GM18502 (cell line): ENCODE measurements at regions not wholly inside any gene's neighbourhood (a gene's known extent, or its start where the extent isn't known, plus 50 kb on each side); places are given as distances from the start of the nearest gene placed in this dataset.

ENCODE experiments used
- ATAC-seq: cut with Tn5 transposase; IDR thresholded peaks from one replicate; pipeline ENCODE4 v1.9.1; 2021; ENCODE audit warnings: mild to moderate bottlenecking; ENCODE audit not compliant: unreplicated experiment, poor library complexity

- no peak for ATAC-seq
Measured at GRCh38 chr5:118696076-118696475, 292.3 kb downstream of the DTWD2 start.

- no peak for ATAC-seq
Measured at GRCh38 chr5:118692811-118693342, 295.5 kb downstream of the DTWD2 start.

- ATAC-seq: peak; percentile 41
Measured at GRCh38 chr5:118687661-118688621, 300.4 kb downstream of the DTWD2 start.

DNA sequence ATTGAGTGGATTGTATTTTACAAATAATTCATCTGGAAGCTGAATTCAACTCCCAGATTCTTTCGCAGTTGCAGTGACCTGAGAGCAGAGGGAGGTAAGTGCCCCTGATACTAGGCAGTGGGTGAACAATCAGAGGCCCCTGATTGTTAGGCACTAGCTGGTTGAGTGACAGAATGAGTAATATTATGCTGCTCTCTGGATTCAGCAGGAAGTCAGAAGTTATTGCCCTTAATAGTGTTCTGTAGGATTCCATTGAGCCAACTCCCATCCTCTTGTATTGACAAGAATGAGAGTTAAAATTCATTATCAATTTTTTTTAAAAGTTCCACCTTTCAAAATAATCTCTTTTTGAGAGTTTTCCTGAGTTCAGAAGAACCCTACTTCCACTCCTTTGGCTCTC lies 301.2 kb downstream of the DTWD2 start:
- no peak for ATAC-seq

DNA sequence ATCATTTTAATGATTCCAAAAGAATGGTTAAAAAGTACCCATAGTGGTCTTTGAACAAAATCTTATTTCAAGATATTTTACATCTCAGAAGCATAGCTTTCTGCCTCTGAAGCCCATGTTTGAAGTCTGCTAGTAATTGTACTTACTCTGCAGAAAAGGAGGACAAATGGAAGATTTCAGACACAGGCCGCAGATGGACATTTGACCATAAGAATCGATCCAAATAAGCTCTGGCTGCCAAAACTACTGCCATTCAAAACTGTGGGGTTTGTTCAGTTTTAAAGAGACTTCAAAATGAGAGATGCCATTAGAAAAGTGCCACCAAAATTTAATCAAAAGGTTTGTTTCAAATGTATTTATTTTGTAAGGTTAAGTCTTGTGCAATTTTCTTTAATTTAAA lies 306.7 kb downstream of the DTWD2 start:
- no peak for ATAC-seq

DNA sequence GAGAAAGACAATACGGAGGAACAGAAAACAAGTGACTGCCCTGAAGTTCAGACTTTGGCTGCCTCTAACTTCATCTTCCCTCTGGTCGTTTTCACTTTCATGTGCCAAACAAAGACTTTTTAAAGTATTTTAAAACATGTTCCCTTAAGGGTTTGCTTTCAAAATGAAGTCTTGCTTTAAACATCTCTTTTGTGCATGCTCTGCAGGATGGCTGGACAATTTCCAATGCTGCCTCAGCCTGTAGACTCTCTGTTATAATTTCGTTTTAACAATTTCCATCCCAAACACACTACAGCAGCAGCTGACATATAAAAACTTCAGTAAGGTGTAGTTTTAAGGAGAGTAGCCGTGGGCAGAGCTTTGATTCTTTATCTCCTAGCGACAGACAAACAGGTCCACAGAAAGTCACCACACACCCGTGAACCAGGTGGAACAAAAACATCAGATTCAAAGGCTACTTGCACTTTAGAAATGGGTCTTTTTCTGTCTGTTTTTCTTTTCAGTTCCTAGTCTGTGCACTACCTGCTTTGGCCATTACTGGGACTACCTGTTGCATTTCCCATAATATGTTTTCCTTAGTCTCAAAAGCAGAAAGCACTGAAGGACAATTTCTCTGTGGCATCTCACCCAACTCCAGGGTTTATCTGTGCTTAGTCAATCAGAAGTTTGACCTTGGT lies 308.9 kb downstream of the DTWD2 start:
- no peak for ATAC-seq

GRCh38 chr5:118678746-118679145 lies 309.6 kb downstream of the DTWD2 start:
- no peak for ATAC-seq

- no peak for ATAC-seq
Measured at GRCh38 chr5:118675247-118675646, 313.1 kb downstream of the DTWD2 start.

DNA sequence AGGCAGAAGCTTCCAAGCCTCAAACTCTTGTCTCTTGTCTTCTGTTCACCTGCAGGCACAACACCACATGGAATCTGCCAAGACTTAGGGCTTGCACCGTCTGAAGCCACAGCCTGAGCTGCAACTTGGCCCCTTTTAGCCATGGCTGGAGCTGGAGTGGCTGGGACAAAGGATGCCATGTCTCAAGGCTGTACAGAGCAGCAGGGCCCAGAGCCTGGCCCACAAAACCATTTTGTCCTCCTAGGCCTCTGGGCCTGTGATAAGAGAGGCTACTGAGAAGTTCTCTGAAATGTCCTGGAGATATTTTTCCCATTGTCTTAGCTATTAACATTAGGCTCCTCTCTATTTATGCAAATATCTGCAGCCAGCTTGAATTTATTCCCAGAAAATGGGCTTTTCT lies 330.8 kb downstream of the DTWD2 start:
- no peak for ATAC-seq

DNA sequence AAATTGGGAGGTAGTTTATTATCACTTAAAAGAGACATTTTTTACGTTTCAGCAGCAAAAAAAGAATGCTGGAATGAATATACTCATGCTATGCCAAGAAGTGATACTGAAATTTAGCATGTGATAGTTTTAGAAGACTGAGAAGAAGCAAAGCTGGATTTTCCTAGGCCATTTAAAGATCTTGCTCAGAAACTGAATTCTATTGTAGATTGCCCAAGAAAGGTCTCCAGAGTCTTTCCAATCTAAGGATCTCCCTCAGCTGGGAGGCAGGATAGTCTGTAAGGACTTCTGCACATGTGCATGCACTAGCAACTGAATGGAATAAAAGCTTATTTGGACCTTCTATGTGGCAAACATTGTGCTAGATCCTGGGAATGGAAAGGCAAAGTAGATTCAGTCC lies 334.5 kb downstream of the DTWD2 start:
- ATAC-seq: no peak

DNA sequence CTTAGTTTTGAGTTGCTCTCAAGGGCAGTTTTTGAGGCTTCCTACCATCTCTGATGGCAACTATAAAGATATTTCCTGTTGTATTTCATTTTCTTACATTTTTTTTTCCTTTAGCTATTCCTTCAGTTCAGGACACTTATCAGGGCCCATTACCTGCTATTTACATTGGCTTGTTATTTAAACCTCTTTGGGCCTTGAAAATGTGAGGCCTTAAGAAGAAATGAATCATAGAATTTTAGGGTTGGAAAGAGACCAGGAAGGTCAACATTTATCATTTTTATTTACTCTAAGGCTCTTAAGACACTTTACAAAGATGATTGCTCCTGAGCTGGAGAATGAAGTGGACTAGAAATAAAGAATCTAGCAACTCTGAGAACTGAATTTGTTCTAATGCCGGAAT lies 335.2 kb downstream of the DTWD2 start:
- ATAC-seq: no peak

DNA sequence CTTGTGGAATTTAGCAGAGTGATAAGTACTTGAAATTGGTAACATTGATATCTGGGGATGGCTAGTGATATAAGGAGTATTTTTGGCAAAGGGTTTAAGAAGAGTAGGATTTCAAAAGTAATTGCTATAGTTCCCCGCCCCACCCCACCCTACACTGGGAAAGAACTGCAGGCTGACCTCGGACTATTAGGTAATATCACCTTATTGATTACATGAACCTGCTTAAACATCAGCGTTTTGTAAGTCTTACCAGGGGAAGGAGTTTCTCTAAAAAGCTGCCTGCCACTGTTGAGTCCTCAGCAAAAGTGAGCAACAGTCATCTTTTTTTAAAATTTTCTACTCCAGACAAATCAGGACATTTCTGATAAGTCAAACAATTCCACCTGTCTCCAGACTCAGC lies 337.3 kb downstream of the DTWD2 start:
- ATAC-seq: no peak

DNA sequence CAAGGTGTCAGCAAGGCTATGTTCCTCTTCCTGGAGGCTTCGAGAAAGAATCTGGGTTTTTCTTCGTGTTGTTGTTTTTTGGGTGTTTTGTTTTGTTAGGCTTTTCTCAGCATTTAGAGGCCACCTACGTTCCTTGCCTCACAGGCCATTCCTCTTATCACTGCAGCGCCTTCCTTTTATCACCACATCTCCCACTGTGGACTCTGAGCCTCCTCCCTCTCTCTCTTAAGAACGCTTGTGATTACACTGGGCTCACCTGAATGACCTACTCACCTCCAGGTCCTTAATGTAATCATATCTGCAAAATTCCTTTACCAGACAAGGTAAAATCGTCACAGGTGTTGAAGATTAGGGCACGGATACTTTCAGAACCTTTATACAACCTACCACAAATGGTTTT lies 340.8 kb downstream of the DTWD2 start:
- ATAC-seq: no peak

- no peak for ATAC-seq
Measured at GRCh38 chr5:118646917-118647316, 341.4 kb downstream of the DTWD2 start.

GRCh38 chr5:118637947-118638670 lies 350.2 kb downstream of the DTWD2 start:
- no peak for ATAC-seq

GRCh38 chr5:118628660-118629354 lies 359.5 kb downstream of the DTWD2 start:
- ATAC-seq: no peak

GRCh38 chr5:118620233-118620632 lies 368.1 kb downstream of the DTWD2 start:
- no peak for ATAC-seq

DNA sequence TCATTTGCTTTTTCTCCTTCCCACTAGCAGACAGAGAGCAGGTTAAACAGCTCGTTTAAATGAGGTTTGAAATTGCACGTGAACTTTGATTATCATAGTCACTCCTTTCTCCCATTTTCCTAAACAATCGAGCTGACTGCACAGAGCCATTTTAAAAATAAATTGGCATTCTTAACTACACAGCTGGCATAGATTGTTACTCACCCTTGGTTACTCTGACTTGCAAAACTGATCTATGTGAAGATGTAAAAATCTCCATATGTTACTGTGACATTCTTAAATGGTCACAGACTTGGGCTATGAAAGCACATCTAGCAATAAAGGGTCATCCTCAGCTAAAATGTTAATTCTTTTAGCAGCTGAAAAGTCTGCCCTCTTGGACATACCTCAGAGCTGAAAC lies 368.5 kb downstream of the DTWD2 start:
- no peak for ATAC-seq

GRCh38 chr5:118616281-118616680 lies 372.1 kb downstream of the DTWD2 start:
- peak; percentile 81 for ATAC-seq
